ENCODE measurements at regions not wholly inside any gene's neighbourhood (a gene's known extent, or its start where the extent isn't known, plus 50 kb on each side); places are given as distances from the start of the nearest gene placed in this dataset.
A peak's percentile ranks its signal among the peaks of the same experiment; 100 is the strongest.

DNA sequence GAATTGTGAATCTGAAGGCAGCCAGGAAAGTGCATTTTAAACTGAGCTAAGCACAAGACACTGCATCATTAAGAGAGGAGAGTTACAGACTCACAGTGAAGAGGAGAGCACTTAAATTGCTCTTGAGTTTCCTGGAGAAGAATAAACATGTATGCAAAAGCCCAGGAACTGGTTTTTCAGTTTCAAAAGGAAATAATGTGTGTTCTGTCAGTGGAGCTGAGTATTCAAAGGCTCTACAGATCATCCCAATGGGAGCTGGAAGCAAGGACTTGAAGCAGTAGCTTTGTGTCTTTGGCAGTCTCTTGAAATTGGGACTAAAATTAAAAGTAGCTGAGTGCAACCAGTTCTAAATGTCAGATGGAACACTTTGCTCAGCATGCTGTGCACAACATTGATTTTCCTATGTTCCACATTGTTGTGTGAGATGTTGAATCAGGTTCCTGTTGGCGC, 147.5 kb upstream of the ANK2 start:
- TF ChIP-seq ZBTB7A (IDR thresholded peaks at IDR 0.05; ENCODE audit: low read depth) (no peak), CREB1 (IDR thresholded peaks at IDR 0.05; ENCODE audit: low read depth) (no peak), EP300 (IDR thresholded peaks at IDR 0.05; ENCODE audit: borderline replicate concordance) (no peak), TAF1 (IDR thresholded peaks at IDR 0.05; ENCODE audit: low read depth) (no peak)
- TF ChIP-seq, protein P1, sequence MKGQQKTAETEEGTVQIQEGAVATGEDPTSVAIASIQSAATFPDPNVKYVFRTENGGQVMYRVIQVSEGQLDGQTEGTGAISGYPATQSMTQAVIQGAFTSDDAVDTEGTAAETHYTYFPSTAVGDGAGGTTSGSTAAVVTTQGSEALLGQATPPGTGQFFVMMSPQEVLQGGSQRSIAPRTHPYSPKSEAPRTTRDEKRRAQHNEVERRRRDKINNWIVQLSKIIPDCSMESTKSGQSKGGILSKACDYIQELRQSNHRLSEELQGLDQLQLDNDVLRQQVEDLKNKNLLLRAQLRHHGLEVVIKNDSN (IDR thresholded peaks at IDR 0.05): no peak

DNA sequence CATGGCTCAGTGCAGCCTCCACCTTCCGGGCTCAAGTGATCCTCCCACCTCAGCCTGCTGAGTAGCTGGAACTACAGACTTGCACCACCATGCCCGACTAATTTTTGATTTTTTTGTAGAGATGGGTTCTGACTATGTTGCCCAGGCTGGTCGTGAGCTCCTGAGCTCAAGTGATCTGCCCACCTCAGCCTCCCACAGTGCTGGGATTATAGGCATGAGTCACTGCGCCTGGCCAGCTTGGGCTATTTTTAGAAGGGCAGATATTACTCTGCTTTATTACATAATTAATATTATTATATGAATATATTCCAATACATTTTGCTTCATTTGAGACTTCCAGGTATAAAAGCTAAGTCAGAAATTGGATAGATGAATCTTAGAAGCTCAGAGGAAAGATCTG, 143.7 kb upstream of the ANK2 start:
- TF ChIP-seq, protein P1 (IDR thresholded peaks at IDR 0.05): no peak
- TF ChIP-seq TCF12 (IDR thresholded peaks at IDR 0.05; ENCODE audit: low read depth) (no peak), ZBTB7A (IDR thresholded peaks at IDR 0.05; ENCODE audit: low read depth) (no peak), FOXM1 (IDR thresholded peaks at IDR 0.05; ENCODE audit: borderline replicate concordance, low read depth) (no peak), TAF1 (IDR thresholded peaks at IDR 0.05; ENCODE audit: low read depth) (no peak), CEBPB (IDR thresholded peaks at IDR 0.05) (no peak), YY1 (IDR thresholded peaks at IDR 0.05; ENCODE audit: low read depth) (no peak), CREB1 (IDR thresholded peaks at IDR 0.05; ENCODE audit: low read depth) (no peak), NFIC (IDR thresholded peaks at IDR 0.05) (no peak), TEAD4 (IDR thresholded peaks at IDR 0.05) (no peak), EP300 (IDR thresholded peaks at IDR 0.05; ENCODE audit: borderline replicate concordance) (no peak), RAD21 (IDR thresholded peaks at IDR 0.05; ENCODE audit: low read depth) (no peak)
- TF ChIP-seq, protein P2, sequence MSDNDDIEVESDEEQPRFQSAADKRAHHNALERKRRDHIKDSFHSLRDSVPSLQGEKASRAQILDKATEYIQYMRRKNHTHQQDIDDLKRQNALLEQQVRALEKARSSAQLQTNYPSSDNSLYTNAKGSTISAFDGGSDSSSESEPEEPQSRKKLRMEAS (IDR thresholded peaks at IDR 0.05): no peak

DNA sequence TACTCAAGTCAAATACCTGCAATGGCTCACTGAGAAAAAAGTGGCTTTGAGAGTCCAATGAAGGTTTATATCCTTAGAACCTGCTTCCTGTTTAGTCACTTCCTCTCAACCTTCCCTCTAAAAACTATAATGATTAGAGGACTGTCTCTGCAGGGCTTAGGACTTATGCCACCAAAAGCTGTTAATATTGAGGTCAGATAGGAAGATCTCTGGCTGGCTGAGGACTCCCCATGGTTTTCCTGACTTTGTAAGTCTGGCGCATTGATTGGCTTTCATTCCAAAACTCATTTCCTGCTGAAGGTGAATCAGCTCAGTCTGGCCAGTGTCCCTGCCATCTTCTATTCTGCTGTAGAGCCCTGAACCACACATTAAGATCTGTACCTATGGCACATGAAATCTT, 140.9 kb upstream of the ANK2 start:
- no peak for TF ChIP-seq TAF1 (IDR thresholded peaks at IDR 0.05; ENCODE audit: low read depth)
- TF ChIP-seq EP300 (IDR thresholded peaks at IDR 0.05; ENCODE audit: borderline replicate concordance): no peak
- TF ChIP-seq, protein P1 (IDR thresholded peaks at IDR 0.05): no peak
- no peak for TF ChIP-seq REST (IDR thresholded peaks at IDR 0.05; ENCODE audit: low read depth)
- no peak for TF ChIP-seq CEBPB (IDR thresholded peaks at IDR 0.05)
- no peak for TF ChIP-seq NFIC (IDR thresholded peaks at IDR 0.05)
- TF ChIP-seq ZBTB7A (IDR thresholded peaks at IDR 0.05; ENCODE audit: low read depth): no peak
- TF ChIP-seq YY1 (IDR thresholded peaks at IDR 0.05; ENCODE audit: low read depth): no peak
- no peak for TF ChIP-seq FOXM1 (IDR thresholded peaks at IDR 0.05; ENCODE audit: borderline replicate concordance, low read depth)
- no peak for TF ChIP-seq EGR1 (IDR thresholded peaks at IDR 0.05)
- no peak for TF ChIP-seq TEAD4 (IDR thresholded peaks at IDR 0.05)
- TF ChIP-seq RAD21 (IDR thresholded peaks at IDR 0.05; ENCODE audit: low read depth): no peak
- TF ChIP-seq CREB1 (IDR thresholded peaks at IDR 0.05; ENCODE audit: low read depth): no peak
- TF ChIP-seq, protein P2 (IDR thresholded peaks at IDR 0.05): no peak
- no peak for TF ChIP-seq TCF12 (IDR thresholded peaks at IDR 0.05; ENCODE audit: low read depth)

DNA sequence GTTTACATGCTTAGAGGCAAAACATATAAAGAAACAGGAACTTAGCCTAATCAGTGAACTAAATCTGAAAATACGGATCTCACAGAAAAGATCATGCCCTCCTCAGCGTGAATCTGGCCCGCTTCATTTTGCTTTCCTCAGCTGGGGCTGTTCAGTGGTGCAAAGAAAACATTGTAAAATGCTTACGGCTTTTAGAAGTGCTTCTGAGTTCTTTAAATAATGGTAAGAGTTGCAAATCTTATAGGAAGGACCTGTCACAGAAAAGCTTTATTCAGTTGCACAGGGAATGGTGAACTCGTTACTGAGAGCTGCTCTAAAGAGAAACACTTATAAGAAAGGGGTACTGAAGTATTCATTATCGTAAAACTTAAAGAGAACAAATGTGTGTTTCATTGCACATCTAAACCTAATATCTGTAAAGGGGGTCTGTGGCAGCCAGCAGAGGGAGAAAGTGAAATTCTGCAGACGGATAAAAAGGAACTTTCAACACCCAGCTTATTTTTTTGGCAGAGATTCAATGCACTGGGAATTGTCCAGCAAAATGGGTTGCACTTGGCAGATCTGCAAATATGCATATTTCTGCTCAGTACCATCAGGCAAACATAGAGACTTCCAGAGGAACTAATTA, 139.2 kb upstream of the ANK2 start:
- TF ChIP-seq NFIC (IDR thresholded peaks at IDR 0.05): peak; percentile 59; the same call in 1 of the 2 replicates
- TF ChIP-seq YY1 (IDR thresholded peaks at IDR 0.05; ENCODE audit: low read depth): no peak

DNA sequence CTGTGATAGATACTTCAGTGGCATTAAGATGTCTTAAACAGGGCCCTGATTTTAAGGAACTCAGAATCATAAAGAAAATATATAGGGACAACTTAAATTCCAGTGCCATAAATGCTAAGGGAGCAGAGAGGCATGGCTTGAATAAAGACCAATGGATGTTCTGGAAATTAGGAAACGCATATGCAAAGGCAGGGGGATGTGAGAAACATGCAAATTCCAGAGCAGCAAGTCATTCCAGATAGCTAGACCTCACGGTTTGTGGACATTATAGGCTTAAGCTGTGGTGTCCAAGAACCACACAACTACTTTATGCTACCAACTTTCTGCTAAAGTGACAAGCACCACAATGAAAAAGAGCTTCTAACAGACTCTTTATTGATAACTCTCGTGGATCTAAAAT, 132.6 kb upstream of the ANK2 start:
- TF ChIP-seq, protein P2 (IDR thresholded peaks at IDR 0.05): no peak
- no peak for TF ChIP-seq YY1 (IDR thresholded peaks at IDR 0.05; ENCODE audit: low read depth)
- TF ChIP-seq TCF12 (IDR thresholded peaks at IDR 0.05; ENCODE audit: low read depth): no peak
- TF ChIP-seq, protein P1 (IDR thresholded peaks at IDR 0.05): no peak
- no peak for TF ChIP-seq CEBPB (IDR thresholded peaks at IDR 0.05)
- TF ChIP-seq EGR1 (IDR thresholded peaks at IDR 0.05): no peak
- TF ChIP-seq CREB1 (IDR thresholded peaks at IDR 0.05; ENCODE audit: low read depth): no peak
- TF ChIP-seq RAD21 (IDR thresholded peaks at IDR 0.05; ENCODE audit: low read depth): no peak
- TF ChIP-seq FOXM1 (IDR thresholded peaks at IDR 0.05; ENCODE audit: borderline replicate concordance, low read depth): no peak
- TF ChIP-seq TEAD4 (IDR thresholded peaks at IDR 0.05): no peak
- no peak for TF ChIP-seq REST (IDR thresholded peaks at IDR 0.05; ENCODE audit: low read depth)
- TF ChIP-seq ZBTB7A (IDR thresholded peaks at IDR 0.05; ENCODE audit: low read depth): no peak
- TF ChIP-seq EP300 (IDR thresholded peaks at IDR 0.05; ENCODE audit: borderline replicate concordance): no peak
- TF ChIP-seq NFIC (IDR thresholded peaks at IDR 0.05): no peak
- no peak for TF ChIP-seq TAF1 (IDR thresholded peaks at IDR 0.05; ENCODE audit: low read depth)

Measured in Ishikawa (cell line).